Neural crest cell (in vitro differentiated cells): ENCODE measurements at regions not wholly inside any gene's neighbourhood (a gene's known extent, or its start where the extent isn't known, plus 50 kb on each side); places are given as distances from the start of the nearest gene placed in this dataset.
A peak's percentile ranks its signal among the peaks of the same experiment; 100 is the strongest.

Experiments
- DNase-seq: peaks from one replicate; pipeline ENCODE4 v3.0.0; 2021; ENCODE audit warnings: low read depth, mixed read lengths, low spot score
- H3K27ac Mint-ChIP-seq: one replicate; pipeline ENCODE4 v1.8.0; 2021; ENCODE audit warnings: mild to moderate bottlenecking, mixed read lengths; ENCODE audit not compliant: unreplicated experiment
- H3K27me3 Mint-ChIP-seq: 2 replicates; pipeline ENCODE4 v1.8.0; 2021; ENCODE audit warnings: low read depth, mild to moderate bottlenecking, mixed read lengths
- H3K36me3 Mint-ChIP-seq: 2 replicates; pipeline ENCODE4 v1.8.0; 2021; ENCODE audit warnings: low read depth, mild to moderate bottlenecking, mixed read lengths
- H3K4me1 Mint-ChIP-seq: 2 replicates; pipeline ENCODE4 v1.8.0; 2021; ENCODE audit warnings: mixed read lengths
- H3K4me3 Mint-ChIP-seq: one replicate; pipeline ENCODE4 v1.8.0; 2021; ENCODE audit warnings: mild to moderate bottlenecking, mixed read lengths
- H3K9me3 Mint-ChIP-seq: 2 replicates; pipeline ENCODE4 v1.8.0; 2021; ENCODE audit warnings: mixed read lengths
- CTCF ChIP-seq: fragments of 200-600 bp; sonication (generic); conservative IDR thresholded peaks from 2 replicates; pipeline ENCODE4 v1.5.0; 2021; ENCODE audit warnings: antibody characterized with exemption, mild to moderate bottlenecking

DNA sequence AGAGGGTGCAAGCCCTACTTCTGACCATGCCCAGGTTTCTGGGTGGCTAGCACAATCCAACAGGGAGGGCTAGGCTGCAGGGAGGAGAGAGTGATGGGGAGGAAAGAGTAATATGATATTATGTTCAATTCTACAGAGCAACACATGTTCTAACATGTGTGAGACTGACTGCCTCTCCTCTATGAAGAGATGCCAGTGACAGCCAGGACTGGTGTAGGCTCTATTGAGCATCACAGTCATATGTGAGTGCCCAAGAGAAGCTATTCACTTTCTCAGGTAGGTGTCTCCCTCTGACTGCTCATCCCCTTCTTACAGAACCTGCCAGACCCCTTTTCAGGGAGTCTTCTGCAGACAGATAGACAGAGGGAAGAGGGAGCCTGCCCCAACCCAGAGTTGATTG, 446.1 kb downstream of the SIPA1L2 start:
- Mint-ChIP-seq H3K36me3 (no peaks in the 10 kb centered on the region), H3K4me3 (no peak overlapping the region), H3K27me3 (no peaks in the 10 kb centered on the region), H3K4me1 (peaks cover 18% of the 10 kb centered on the region), H3K27ac (no peak overlapping the region), H3K9me3 (no peaks in the 10 kb centered on the region)
- DNase-seq, result no peak
- TF ChIP-seq CTCF, result no peak

DNA sequence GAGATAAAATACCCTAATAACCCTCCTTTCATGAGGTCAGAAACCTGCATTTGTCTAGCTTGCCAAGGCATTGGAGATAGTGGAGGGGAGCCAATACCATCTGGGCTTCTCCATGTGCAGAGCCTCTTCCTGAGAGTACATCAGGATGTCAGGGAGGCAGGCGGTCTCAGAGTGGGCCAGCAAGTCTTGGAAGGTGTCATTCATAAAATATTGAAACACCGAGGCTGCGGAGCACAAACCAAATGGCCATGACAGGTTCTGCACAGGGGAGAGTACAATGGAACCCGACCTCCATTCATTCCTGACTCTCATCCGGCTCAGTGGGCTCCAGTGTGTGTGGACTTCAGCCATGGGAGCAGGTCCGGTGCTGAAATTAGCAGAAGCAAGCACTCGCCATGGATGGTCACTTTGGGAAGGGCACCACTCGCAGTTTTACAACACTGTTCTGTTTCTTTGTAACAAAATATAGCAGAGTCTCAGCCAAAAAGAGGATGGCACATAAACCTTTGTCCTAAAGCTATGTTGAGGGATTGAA, 446.6 kb downstream of the SIPA1L2 start:
- H3K27ac Mint-ChIP-seq, result no peak overlapping the region
- H3K9me3 Mint-ChIP-seq, result no peaks in the 10 kb centered on the region
- no peak for TF ChIP-seq CTCF
- peaks cover 18% of the 10 kb centered on the region for H3K4me1 Mint-ChIP-seq
- H3K36me3 Mint-ChIP-seq, result no peaks in the 10 kb centered on the region
- no peaks in the 10 kb centered on the region for H3K27me3 Mint-ChIP-seq
- no peak overlapping the region for H3K4me3 Mint-ChIP-seq
- DNase-seq, result no peak

- DNase-seq, result no peak
- Mint-ChIP-seq H3K9me3 (no peaks in the 10 kb centered on the region), H3K27ac (no peak overlapping the region), H3K4me3 (no peak overlapping the region), H3K4me1 (peaks cover 18% of the 10 kb centered on the region), H3K27me3 (no peaks in the 10 kb centered on the region), H3K36me3 (no peaks in the 10 kb centered on the region)
- no peak for TF ChIP-seq CTCF
These were observed 447.7 kb downstream of the SIPA1L2 start for GRCh38 chr1:232182236-232182635.

DNA sequence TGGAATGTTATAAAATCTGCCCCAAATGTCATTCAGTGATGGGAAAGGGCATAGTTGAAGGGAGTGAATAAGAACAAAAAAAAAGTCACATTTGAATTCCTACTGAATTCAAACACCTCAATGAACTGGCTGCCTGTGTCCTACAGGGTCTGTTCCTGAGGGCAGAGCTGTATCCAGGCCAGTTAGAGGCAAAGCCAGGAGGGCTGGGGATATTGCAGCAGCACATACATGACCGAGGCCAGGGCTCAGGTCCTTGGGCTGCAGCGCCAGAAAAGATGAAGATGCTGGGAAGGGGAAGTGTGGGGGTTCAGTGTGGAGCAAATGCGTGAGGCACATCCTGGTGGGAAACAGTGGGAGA, 449.2 kb downstream of the SIPA1L2 start:
- DNase-seq, result no peak
- no peaks in the 10 kb centered on the region for H3K27me3 Mint-ChIP-seq
- no peak for TF ChIP-seq CTCF
- H3K36me3 Mint-ChIP-seq, result no peaks in the 10 kb centered on the region
- H3K27ac Mint-ChIP-seq, result no peak overlapping the region
- H3K9me3 Mint-ChIP-seq, result no peaks in the 10 kb centered on the region
- H3K4me3 Mint-ChIP-seq, result no peak overlapping the region
- H3K4me1 Mint-ChIP-seq, result peaks cover 18% of the 10 kb centered on the region

DNA sequence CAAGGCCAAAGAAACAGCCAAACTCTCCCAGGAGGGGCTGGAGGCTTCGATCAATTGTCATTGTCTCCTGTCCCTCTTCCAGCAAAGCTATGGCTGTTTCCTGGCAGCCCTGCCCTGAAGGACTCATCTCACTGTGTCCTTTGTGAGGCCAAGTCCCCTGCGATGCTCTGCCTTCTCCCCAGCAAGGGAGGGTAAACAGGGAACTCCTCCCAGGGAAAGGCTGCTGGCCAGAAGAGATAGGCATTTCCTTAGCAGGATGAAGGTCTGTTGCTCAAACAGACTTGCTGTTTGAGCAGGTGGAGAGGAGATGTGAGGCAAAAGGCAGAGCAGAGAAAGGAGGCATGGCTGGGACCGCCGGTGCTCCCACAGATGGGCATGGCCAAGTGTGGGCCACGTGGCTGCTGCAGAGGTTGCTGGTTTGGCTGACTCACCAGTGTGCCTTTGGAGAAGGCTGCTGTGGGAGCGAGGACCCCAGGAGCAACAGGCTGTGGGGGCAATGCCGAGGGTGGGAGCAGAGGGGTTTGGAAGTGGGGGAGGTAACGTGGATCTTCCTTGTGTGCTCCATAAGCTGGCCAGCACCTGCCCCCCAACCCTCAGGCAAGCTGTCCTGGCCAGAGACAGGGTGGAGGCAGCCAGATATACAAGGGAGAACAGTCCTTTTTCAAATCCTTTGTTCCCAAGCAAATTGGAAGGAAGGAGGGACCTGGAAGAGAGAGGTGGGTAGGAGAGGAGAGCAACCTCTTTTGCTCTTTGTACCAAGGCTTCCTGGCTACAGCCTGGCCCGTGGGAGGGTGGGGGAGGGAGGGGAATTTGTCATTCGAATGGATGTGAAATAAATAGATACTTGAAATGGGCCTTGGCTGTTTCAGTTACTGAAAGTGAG, 449.8 kb downstream of the SIPA1L2 start:
- no peaks in the 10 kb centered on the region for H3K9me3 Mint-ChIP-seq
- no peak overlapping the region for H3K4me3 Mint-ChIP-seq
- no peak for DNase-seq
- H3K27ac Mint-ChIP-seq, result peak overlapping the region; percentile 88
- H3K27me3 Mint-ChIP-seq, result no peaks in the 10 kb centered on the region
- no peak for TF ChIP-seq CTCF
- no peaks in the 10 kb centered on the region for H3K36me3 Mint-ChIP-seq
- peaks cover 18% of the 10 kb centered on the region for H3K4me1 Mint-ChIP-seq
